DMS79 treated with DMSO at 0.1 percent for 48 hours (cell line): ENCODE measurements at regions not wholly inside any gene's neighbourhood (a gene's known extent, or its start where the extent isn't known, plus 50 kb on each side); places are given as distances from the start of the nearest gene placed in this dataset.
"Not testable (repeated sequence)": the region's sequence is repeated elsewhere in the genome, so short reads cannot be mapped to it uniquely, and the experiment has no call there.

ENCODE experiments used
- DNase-seq: peaks from one replicate; lab custom pipeline; 2025; lab: John Stamatoyannopoulos, UW

DNA sequence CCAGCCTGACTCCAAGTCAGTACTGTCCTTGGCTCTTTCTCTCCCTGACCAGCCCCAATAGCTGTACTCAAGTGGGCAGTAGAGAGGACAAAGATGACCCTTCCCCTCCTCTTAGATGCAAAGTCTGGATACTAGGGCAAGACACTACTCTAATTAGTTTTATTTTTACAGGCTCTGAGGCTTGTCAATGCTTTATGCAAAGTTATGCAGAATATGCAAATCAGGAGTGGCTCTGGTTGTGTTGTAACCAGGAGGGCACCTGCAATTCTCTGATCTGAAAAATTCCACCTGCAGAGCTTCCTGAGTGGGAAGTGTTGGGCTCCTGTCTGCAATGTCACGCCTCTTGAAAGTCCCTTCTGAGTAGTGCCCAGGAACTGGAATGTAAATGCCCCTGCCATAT is 201.5 kb downstream of the RGS3 start:
- DNase-seq: no peak

DNA sequence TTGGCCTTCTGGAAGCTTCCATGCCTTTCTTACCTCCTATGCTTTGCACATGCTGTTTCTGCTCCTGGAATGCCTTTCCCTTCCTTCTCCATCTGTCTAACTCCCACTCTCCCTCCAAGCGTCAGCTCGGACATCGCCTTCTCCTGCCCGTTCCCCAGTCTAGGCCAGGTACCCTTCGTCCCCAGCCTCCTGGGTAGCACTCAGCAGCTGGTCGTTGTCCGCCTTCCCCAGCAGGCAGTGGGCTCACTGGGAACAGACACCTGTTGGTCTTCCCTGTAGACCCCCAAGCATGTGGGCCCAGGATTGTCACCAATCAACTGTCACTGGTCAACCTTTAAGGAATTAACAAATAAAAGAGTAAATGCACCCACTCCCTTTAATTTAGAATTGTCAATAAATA is 202.2 kb downstream of the RGS3 start:
- DNase-seq: no peak

DNA sequence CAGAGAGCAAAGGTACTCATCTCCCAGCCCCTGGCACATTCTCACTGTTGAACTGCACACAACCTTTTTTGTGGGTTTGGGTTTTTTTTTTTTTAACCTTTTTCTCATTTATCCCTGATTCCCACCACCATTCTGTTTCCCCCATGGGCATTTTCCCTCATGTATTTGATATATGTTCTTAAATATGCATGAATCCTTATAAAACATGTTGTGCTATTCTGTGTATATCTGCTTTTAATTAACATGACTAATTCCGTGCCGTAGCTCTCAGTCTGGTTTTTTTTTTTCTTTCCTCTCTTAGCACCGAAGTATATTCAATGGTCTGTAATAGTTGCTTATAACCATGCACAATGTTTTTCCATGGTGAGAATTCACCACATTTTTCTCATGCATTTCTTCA is 204.5 kb downstream of the RGS3 start:
- DNase-seq: no peak

DNA sequence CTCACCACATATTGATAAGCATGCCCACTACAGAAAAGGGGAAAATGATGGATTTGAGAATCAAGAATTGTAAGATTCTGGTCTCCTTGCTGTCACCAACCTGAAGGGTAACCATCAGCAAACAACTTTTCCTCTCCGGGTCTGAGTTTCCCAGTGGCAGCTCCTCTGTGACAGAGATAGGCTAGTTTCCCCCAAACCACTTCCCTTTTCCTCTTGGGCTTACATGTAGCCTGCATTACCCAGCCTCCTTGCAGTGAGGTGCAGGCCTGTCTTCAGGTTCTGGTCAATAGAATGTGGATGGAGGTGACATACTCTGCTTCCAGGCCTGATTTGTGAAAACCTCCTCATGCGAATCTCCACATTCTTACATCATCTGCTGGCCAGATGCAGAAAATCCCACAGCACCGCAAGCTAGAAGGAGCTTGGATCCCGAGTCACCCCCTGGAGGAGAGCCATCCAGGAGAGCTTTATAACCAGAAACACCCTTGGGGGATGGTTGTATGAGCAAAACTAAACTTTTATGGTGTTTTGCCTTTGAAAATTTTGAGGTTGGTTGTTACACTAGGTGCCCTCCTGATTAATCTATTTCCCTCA is 206.1 kb downstream of the RGS3 start:
- no peak for DNase-seq

DNA sequence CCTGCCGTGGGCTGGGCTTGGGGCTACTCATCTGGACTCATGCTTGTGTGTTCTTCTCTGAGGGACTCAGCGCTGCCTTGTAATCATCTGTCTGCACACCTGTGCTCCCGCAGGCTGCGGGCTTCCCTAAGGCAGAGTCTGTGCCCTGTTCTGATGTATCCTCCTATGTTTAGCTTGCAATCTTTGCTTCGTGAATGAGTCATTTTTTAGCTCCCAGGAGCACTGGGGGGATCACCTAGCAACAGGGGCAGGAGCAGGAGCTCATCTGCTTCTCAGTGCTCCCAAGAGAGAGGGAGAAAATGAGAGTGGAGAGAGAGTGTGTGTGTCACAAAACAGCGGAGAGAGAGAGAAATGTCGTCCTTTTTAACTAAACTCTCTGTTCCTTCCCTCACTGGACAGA is 202.4 kb upstream of the ZNF618 start:
- no peak for DNase-seq

DNA sequence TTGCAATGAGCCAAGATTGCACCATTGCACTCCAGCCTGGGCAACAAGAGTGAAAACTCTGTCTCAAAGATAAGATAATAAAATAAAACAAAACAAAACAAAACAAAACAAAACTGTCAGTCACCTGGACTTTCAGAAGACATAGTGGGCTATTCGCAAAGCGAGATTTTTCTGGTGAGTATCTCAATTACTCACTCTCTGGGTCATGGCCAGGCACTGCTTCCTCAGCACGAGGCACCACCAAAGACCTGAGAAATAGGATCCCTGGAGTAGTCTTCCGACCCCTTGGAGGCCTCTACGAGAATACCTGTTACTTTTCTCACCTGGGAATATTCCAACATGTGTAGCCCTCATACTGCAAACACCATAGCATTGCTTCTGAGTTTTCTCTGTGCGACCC is 201.7 kb upstream of the ZNF618 start:
- no peak for DNase-seq

DNA sequence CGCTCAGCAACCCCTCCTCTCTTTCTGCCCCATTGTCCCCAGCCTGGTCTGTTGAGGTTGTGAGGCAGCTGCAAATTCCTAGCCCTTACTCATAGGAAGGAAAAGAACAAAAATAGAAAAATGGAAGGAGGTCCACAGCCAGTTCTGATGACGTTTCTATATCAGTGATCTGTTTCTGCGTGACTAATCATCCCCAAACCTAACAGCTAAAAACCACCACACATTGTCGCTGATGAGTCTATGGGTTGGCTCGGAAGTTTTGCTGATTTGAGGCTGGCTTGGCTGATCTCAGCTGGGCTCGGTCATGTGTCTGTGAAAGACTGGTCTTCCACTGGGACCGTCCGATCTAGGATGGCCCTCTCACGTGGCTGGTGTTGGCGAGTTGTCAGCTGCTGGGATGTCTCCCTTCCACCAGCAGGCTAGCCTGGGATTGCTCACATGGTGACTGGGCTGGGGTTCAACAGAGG is 200.6 kb upstream of the ZNF618 start:
- no peak for DNase-seq

DNA sequence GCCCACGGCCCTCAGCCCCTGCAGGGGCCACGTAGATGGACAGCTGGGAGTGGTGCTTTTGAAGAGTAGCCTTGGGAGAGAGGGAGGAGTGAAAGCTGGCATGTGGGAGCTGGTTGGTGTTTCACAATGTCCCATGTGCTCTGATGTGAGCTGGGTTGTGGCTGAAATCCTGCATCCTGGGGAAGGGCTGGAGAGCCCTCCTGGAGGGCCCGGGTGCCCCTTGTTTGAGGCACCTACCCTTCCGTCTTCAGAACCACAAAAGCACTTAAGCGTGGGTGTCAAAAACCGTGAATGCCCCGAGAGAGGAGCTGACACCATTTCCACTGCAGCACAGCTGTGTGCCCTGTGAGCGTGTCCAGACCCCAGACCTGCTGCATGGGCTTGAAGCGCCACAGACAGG is 199.1 kb upstream of the ZNF618 start:
- DNase-seq: no peak

DNA sequence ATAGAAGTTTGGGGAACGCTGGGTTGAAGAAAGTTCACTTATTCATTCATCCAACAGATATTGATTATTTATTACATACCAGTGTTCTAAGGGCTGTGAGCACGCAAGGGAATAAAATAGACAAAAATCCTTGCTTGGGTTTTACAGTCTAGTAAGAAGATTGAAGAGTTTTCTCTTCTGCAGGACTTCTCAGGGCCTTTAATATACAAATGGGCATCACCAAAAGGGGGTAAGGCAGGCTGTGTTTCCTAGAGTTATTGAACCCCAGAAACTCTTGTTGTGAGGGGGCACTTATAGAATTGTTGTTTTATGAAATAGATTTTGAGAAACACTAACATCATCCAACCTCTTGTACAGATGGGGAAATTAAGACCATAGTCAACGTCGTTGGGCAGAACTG is 198.5 kb upstream of the ZNF618 start:
- no peak for DNase-seq

DNA sequence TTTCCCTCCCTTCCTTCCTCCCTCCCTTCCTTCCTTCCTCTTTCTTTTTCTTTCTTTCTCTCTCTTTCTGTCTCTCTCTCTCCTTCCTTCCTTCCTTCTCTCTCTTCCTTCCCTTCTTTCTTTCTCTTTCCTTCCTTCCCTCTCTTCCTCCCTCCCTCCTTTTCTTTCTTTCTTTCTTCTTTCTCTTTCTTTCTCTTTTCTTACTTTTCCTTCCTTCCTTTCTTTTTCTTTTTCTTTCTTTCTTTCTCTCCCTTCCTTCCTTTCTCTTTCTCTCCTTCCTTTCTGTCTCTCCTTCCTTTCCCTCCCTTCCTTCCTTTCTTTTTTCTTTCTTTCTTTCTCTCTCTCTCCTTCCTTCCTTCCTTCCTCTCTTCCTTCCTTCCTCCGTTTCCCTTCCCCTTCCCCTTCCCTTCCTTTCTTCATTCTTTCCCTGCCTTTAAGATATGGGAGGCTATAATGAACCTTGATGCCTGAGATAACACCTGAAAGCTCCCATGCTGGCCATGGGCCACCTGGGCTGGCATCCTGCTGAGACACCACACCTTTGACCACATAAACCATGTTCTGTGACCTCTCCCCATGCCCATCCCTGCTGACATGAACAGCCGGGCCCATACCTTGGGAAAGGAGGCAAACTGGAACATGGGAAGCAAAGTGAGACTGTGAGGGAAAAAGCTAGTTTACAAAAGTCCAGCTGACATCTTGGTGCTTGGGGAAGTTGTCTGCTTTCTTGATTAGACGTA is 197.8 kb upstream of the ZNF618 start:
- no peak for DNase-seq

DNA sequence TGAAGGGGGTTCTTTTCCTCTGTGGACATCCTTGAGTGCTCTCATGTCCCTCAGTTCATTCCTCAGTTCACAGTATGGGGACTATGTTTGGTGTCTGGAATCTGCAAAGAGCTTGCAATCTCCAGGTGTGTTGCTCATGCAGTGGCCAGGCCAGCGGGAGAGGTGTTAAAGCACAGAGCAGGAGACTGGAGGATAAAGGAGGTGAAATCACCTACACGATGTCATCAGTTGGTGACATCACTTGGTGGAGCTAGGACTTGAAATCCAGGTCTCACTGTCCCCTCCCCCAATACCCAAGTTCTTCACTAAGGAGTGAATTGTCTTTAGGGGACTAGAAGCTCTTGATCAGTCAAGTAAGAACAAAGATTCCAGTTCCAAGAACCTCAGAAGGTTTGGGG is 197.3 kb upstream of the ZNF618 start:
- DNase-seq: no peak

DNA sequence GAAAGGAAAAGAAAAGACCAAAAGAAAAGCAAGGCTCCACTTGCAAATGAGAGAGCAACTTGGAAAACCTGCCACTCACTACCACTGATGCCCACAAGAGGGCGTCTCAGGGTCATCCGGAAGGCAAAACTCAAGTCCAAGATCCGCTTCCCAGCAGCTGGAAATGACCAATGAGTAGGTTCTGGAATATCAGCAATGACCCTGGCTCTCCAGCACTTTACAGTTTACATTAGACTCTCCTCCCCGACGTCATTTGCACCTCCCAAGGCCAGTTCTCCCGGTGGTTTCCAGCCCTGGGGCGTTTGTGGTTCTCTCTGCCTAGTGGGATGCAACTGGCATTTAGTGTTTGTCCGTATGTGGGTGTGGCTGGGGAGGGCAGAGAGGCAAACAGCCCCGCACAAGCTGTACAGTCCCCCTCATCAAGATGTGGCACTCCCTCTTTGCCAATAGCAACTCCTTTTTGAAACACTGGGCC is 193.8 kb upstream of the ZNF618 start:
- peak; percentile 61 for DNase-seq

DNA sequence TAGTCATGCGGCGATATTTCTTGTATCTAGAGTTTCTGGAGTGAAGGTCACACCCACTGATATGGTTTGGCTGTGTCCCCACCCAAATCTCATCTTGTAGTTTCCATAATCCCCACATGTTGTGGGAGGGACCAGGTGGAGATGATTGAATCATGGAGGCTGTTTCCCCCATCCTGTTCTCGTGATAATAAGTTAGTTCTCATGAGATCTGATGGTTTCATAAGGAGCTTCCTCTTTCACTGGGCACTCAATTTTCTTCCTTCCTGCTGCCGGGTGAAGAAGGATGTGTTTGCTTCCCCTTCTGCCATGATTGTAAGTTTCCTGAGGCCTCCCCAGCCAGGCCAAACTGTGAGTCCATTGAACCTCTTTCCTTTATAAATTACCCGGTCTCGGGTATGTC is 190.5 kb upstream of the ZNF618 start:
- not testable (repeated sequence) for DNase-seq

DNA sequence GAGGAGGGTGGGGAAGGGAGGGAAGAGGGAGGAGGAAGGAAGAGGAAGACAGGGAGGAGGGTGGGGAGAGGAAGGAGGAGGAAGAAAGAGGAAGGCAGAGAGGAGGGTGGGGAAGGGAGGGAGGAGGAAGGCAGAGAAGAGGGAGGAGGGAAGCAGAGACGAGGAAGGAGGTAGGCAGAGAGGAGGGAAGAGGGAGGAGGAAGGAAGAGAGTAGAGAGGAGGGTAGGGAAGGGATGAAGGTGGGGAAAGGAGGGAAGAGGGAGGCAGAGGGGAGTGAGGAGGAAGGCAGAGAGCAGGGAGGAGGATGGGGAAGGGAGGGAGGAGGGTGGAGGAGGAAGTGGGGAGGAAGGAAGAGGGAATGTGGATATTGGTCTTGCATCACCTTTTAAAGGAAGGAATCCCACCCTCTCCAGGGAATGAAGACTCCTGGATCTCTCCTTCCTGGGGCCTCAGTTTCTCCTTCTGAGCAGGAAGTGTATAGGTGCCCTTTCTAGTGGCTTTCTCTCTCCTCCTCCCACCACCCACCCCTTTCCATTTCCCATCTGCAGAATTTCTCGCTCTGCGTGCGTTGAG is 188.9 kb upstream of the ZNF618 start:
- DNase-seq: no peak

DNA sequence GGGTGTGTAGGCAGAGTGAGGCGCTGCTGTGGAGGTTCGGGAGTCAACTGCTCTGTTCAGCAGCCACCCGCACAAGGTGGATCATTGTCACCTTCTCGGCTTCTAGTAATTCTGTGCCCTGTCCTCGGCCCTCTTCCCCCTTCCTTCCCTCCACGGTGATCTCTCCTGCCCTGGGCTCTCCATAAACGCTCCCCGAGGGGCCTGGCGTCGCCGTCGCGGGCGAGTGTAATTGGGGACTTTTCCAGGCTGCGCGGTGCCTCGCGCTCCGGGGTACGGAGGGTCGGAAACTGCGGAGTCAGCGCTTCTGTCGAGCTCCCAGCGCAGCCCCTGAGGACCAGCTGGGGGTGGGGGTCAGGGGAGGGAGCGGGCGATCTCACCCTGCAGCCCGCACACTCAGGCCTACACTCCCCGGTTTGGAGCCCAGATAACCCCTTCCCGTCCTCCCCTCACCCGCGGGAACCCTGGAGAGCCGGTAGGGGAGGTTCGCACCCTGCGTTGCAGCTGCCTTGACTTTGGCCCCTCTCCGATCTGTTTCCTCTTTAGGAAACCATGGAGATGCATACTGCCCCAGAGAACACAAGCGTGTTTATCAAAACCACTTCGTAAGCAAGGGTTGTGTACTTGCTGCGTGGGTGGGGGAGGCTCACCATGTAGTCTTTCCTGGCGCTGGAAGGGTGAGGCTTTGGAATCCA is 188.3 kb upstream of the ZNF618 start:
- peak; percentile 20 for DNase-seq

DNA sequence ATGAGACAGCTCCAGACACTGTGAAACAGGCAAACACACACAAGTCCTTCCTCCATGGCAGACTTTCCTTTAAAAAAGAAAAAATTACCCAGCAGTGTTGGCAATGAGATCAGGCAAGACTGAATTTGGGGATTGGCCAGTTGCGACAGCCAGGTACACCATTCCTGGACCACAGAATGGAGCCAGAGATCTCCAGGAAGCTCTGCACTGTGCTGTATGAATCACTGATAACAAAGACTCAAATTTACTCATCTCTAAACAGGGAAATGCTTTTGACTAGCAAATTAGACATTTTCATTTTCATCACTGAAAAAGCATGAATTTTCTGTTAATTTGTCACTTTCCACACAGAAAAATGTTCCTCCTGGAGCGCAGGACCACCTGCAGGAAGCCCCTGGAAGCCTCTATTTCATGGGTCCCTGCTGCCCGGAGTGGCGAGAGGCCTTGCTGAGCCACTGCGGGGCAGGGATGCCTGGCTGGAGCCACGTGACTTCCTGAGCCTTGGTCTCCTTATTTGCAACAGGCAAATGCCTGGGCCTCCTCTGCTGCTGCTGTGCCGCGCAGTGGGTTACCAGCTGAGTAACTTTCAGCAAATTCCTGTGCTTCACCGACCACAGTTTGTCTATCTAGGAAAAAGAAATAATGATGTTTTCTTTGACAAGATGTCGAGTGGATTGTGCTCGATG is 185.9 kb upstream of the ZNF618 start:
- no peak for DNase-seq

DNA sequence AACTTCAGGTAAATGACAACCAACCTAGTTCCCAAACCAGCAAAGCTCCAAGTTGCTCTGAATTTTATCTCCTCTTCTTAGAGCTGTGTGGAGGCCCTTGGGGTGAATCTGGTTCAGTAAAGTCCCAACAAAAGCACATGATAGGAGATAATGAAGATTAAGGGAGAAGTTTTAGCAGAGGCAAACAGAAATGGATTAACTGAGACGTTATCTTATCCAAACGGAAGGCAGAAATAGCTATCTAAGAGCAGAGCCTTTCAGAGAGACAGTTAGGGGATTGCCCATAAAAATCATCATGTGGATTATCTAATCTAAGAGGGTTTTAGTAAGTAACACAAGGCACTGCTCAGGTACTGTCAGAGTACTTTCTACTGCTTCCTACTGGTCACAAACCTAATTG is 183.9 kb upstream of the ZNF618 start:
- no peak for DNase-seq

DNA sequence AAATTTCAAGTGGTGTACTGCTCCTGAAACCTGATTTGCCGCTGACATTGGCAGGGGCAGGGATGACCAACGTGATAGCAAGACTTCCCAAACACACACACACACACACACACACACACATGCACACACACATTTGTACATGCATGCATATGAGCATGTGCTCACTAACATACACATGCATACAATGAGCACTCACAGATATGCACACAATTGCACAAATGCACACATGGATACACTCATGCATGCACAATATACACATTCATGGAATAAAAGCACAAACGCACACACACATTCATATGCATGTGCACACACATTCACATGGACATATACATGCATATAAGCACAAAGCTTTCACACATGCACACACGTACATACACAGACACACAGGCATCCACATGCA is 181.2 kb upstream of the ZNF618 start:
- no peak for DNase-seq

DNA sequence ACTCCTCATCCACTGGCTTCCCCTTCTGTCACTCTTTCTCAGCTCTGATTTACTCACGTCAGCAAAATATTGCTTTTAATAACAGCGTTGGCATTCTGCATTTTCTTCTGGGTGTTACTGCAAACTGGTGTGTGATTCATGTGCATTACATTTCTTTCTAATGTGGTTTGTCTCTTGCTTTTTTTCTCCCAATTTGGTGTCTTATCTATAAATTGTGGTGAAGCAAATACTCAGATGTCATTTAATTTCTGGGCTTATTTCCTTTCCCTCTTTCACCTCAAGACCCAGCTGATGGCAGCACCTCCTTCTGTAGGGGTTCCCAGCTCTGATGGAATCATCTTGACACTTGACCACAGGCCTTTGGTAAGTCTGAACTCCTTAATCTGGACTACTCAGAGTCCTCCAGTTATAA is 180.7 kb upstream of the ZNF618 start:
- DNase-seq: no peak

DNA sequence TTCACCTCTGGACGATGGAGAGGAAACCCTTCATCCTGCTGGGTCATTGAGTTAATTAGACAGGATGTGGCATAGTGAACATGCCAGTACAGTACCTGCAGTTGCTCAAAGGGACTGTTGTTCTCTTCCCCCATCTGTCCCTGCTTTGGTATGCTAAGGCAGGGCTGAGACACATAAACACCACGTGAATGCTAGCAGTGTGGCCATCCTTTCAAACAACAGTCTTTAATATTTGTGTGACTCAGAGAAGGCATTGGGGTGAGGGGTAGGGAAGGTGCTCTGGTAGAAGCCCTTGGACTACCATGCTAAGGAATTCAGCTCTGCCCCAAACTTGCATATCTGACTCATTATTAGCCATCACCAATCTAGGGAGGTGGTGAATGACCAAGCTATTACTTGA is 180.2 kb upstream of the ZNF618 start:
- no peak for DNase-seq

DNA sequence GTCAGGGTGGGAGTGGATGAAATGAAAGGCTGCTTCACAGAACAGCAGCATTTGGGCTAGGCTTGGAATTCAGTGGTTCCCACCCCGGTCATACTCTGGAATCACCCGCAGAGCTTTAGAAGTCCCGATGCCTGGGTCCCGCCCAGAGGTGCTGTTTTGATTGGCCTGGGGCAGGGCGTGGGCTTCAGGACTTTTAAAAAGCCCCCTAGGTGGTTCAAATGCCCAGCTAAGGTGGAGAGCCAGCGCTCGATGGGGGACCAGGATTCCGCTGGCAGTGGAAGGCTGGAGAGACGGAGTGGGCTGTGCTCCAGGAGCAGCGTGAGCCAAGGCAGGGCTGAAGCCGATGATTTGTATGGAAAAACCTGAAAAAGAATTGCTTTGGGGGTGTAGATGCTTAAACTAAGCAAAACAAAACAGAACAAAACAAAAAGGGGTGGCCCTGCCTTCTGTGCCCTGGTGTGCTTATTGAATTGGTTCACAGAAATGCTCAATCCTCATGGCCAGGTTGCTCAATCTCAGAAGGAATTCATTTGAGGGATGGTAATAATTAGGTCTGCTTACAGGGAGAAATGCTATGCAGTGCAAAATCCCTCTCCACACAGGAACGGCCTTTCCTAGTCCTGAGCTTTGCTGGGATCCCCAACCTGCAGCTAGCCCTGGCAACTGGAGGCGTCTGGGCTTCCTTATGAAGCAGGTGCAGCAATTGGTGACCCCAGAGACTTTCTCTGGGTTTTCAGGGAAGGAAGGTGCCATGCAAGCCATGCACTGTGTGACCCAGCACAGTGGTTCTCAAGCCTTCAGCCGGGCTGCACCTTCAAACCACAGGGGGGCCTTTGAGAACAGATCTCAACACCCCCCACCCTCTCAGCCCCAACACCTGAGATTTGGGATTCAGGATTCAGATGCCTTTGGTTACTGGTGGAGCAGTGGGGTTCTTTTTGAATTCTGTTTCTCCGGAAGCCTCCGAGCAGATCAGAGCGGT is 174.0 kb upstream of the ZNF618 start:
- DNase-seq: no peak
